Brain microvascular endothelial cell (primary cell): ENCODE measurements at regions not wholly inside any gene's neighbourhood (a gene's known extent, or its start where the extent isn't known, plus 50 kb on each side); places are given as distances from the start of the nearest gene placed in this dataset.

Experiments
- DNase-seq: peaks from one replicate; pipeline ENCODE4 v3.0.0-alpha.2; 2020
- H3K27ac ChIP-seq: fragments of 250-450 bp; sonication (Bioruptor Pico); 2 replicates; pipeline ENCODE4 v1.5.1; 2020; ENCODE audit warnings: mild to moderate bottlenecking, moderate library complexity
- H3K27me3 ChIP-seq: fragments of 250-450 bp; sonication (Bioruptor Pico); replicated peaks from 2 replicates; pipeline ENCODE4 v1.5.1; 2020; ENCODE audit warnings: mild to moderate bottlenecking
- H3K36me3 ChIP-seq: fragments of 250-450 bp; sonication (Bioruptor Pico); replicated peaks from 2 replicates; pipeline ENCODE4 v1.5.1; 2020; ENCODE audit warnings: mild to moderate bottlenecking
- H3K4me3 ChIP-seq: 2 replicates; pipeline ENCODE4 v1.5.1; 2011; ENCODE audit warnings: low read depth, mild to moderate bottlenecking, control low read depth, low read length, moderate library complexity
- CTCF ChIP-seq: IDR thresholded peaks from 2 replicates; pipeline ENCODE4 v1.5.1; 2011; ENCODE audit warnings: low read depth, mild to moderate bottlenecking, moderate library complexity, low read length, control low read depth, inconsistent platforms; ENCODE audit errors: missing control alignments
- in situ Hi-C: cut with HindIII; loops from 2 replicates; pipeline ENCODE4 v1.10.0; 2017; ENCODE audit warnings: low sequenced_read_pairs, low pct_ligation_motif_present

DNA sequence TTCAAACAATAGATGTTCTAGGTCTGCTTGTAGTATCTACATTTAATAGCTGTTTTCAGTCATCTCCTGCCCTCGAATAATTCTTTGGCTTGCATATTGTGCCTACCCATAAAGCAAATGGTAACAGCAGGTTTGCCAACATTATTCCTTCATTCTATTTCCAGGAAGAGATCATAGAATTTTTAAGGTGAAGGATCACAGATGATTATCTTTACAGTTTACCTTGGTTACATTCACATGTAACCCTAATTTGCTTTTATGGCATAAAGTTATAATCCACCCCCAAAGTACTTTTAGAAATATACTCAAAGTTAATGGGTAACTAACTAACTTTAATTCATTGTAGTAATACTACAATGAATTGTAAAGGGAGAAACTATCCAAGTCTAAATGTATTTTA lies 315.5 kb downstream of the NSUN3 start:
- Histone ChIP-seq H3K27ac (no peak overlapping the region), H3K27me3 (no peaks in the 10 kb centered on the region), H3K4me3 (no peak overlapping the region), H3K36me3 (no peaks in the 10 kb centered on the region)
- no peak for DNase-seq
- in situ Hi-C loops, result no loop called here
- TF ChIP-seq CTCF, result no peak

GRCh38 chr3:94379264-94379663 lies 316.4 kb downstream of the NSUN3 start:
- Histone ChIP-seq H3K27ac (no peak overlapping the region), H3K36me3 (no peaks in the 10 kb centered on the region), H3K4me3 (no peak overlapping the region), H3K27me3 (no peaks in the 10 kb centered on the region)
- DNase-seq, result no peak
- TF ChIP-seq CTCF, result no peak
- in situ Hi-C loops, result no loop called here

GRCh38 chr3:94394885-94395284 lies 332.0 kb downstream of the NSUN3 start:
- no peak overlapping the region for H3K4me3 ChIP-seq
- H3K27ac ChIP-seq, result no peak overlapping the region
- no peak for DNase-seq
- no peak for TF ChIP-seq CTCF
- no peaks in the 10 kb centered on the region for H3K36me3 ChIP-seq
- in situ Hi-C loops, result no loop called here
- H3K27me3 ChIP-seq, result no peaks in the 10 kb centered on the region

GRCh38 chr3:94395851-94396250 lies 333.0 kb downstream of the NSUN3 start:
- H3K36me3 ChIP-seq, result no peaks in the 10 kb centered on the region
- no peaks in the 10 kb centered on the region for H3K27me3 ChIP-seq
- in situ Hi-C loops, result no loop called here
- TF ChIP-seq CTCF, result no peak
- no peak overlapping the region for H3K27ac ChIP-seq
- H3K4me3 ChIP-seq, result no peak overlapping the region
- DNase-seq, result no peak

GRCh38 chr3:94398036-94398435 lies 335.2 kb downstream of the NSUN3 start:
- no peak for TF ChIP-seq CTCF
- no peak for DNase-seq
- H3K36me3 ChIP-seq, result no peaks in the 10 kb centered on the region
- in situ Hi-C loops, result no loop called here
- no peak overlapping the region for H3K4me3 ChIP-seq
- H3K27ac ChIP-seq, result no peak overlapping the region
- H3K27me3 ChIP-seq, result no peaks in the 10 kb centered on the region

DNA sequence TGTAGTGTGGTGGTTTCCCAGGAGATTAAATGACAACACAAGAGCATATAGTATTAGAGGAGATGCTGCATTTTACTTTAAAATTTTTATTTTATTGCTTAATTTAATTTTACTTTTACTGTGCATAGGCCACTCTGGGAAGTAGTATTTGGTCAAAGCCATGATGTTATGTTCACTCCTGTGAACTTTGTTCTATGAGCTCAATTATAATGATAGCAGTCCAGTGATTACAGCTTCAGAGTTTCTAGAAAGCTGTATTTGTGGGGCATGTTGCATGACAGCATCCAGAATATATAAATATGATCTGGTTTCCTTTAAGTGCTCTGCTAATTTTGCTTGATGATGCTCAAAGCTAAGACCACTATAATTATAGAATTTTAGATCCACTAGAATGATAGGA lies 338.6 kb downstream of the NSUN3 start:
- H3K27ac ChIP-seq, result no peak overlapping the region
- TF ChIP-seq CTCF, result no peak
- no peak overlapping the region for H3K4me3 ChIP-seq
- in situ Hi-C loops, result no loop called here
- H3K36me3 ChIP-seq, result no peaks in the 10 kb centered on the region
- H3K27me3 ChIP-seq, result no peaks in the 10 kb centered on the region
- DNase-seq, result no peak
